Mesodermal cell (in vitro differentiated cells): ENCODE measurements at regions not wholly inside any gene's neighbourhood (a gene's known extent, or its start where the extent isn't known, plus 50 kb on each side); places are given as distances from the start of the nearest gene placed in this dataset.

Source experiments
- H3K27ac ChIP-seq: 2 replicates; pipeline ENCODE4 v1.7.0; 2013; ENCODE audit warnings: mild to moderate bottlenecking, low read depth, low read length, moderate library complexity; ENCODE audit not compliant: severe bottlenecking
- H3K36me3 ChIP-seq: 2 replicates; pipeline ENCODE4 v1.7.1; 2013; ENCODE audit warnings: mild to moderate bottlenecking, low read length, moderate library complexity; ENCODE audit not compliant: control insufficient read depth, insufficient read depth
- H3K4me1 ChIP-seq: one replicate; pipeline ENCODE4 v1.7.1; 2013; ENCODE audit warnings: mild to moderate bottlenecking, low read length; ENCODE audit not compliant: insufficient read depth, control insufficient read depth, poor library complexity, severe bottlenecking
- H3K4me3 ChIP-seq: 2 replicates; pipeline ENCODE4 v1.7.0; 2013; ENCODE audit warnings: low read length, control low read depth, mild to moderate bottlenecking; ENCODE audit not compliant: insufficient read depth, poor library complexity, severe bottlenecking; ENCODE audit errors: extremely low read depth
- H3K9me3 ChIP-seq: 2 replicates; pipeline ENCODE4 v1.7.1; 2013; ENCODE audit warnings: mild to moderate bottlenecking, low read length, moderate library complexity; ENCODE audit not compliant: control insufficient read depth
- WGBS, 2 experiments: methylation state at CpG; one replicate each; pipeline ENCODE4 v1.1.5; 2013; ENCODE audit warnings: missing lambda C conversion rate in 2 of 2; ENCODE audit not compliant: insufficient coverage in 2 of 2; 5-methylcytosine and 5-hydroxymethylcytosine counted together

- Histone ChIP-seq H3K27ac (no peak overlapping the region), H3K36me3 (no peaks in the 10 kb centered on the region), H3K4me1 (peaks cover 5% of the 10 kb centered on the region), H3K4me3 (no peak overlapping the region), H3K9me3 (peaks cover 2% of the 10 kb centered on the region)
- WGBS, 2 experiments, result 48 to 58% methylated on average over 5 to 6 of the region's 9 CpGs
Measured at GRCh38 chr2:238970553-238971081, 122.7 kb downstream of the TWIST2 start.

GRCh38 chr2:238971318-238972145 is 123.6 kb downstream of the TWIST2 start:
- Histone ChIP-seq H3K9me3 (peaks cover 6% of the 10 kb centered on the region), H3K27ac (no peak overlapping the region), H3K4me1 (peaks cover 5% of the 10 kb centered on the region), H3K36me3 (no peaks in the 10 kb centered on the region), H3K4me3 (no peak overlapping the region)
- 92 to 93% methylated on average over 5 to 9 of the region's 9 CpGs for WGBS, 2 experiments

DNA sequence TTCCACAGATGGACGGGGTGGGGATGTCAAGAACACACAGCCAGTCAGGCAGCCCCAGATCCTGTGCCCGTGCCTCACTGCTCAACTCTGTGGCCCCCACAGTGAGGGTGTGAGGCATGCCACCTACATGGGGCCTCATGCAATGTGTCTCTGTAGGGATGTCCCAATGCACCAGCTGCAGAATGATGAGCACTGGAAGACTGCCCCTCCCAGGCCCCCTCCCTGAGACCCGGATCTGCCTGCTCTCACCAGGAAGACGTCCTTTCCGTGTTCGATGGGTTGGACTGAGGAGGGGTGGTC is 124.2 kb downstream of the TWIST2 start:
- Histone ChIP-seq H3K9me3 (peaks cover 6% of the 10 kb centered on the region), H3K4me1 (peaks cover 5% of the 10 kb centered on the region), H3K27ac (no peak overlapping the region), H3K36me3 (no peaks in the 10 kb centered on the region), H3K4me3 (no peak overlapping the region)
- WGBS, 2 experiments, result 63 to 88% methylated on average over 2 to 4 of the region's 6 CpGs

- Histone ChIP-seq H3K27ac (no peak overlapping the region), H3K9me3 (peaks cover 6% of the 10 kb centered on the region), H3K4me1 (peaks cover 5% of the 10 kb centered on the region), H3K36me3 (no peaks in the 10 kb centered on the region), H3K4me3 (no peak overlapping the region)
- WGBS, 2 experiments, result 51 to 71% methylated on average over 1 to 4 of the region's 6 CpGs
Measured at GRCh38 chr2:238973038-238973739, 125.3 kb downstream of the TWIST2 start.

GRCh38 chr2:238974081-238974480 is 126.2 kb downstream of the TWIST2 start:
- H3K4me1 ChIP-seq, result peaks cover 5% of the 10 kb centered on the region
- no peak overlapping the region for H3K27ac ChIP-seq
- H3K36me3 ChIP-seq, result no peaks in the 10 kb centered on the region
- peaks cover 6% of the 10 kb centered on the region for H3K9me3 ChIP-seq
- no peak overlapping the region for H3K4me3 ChIP-seq
- 100% methylated on average over 3 of the region's 4 CpGs; no CpG with 5 or more reads in 1 of the 2 experiments for WGBS, 2 experiments

DNA sequence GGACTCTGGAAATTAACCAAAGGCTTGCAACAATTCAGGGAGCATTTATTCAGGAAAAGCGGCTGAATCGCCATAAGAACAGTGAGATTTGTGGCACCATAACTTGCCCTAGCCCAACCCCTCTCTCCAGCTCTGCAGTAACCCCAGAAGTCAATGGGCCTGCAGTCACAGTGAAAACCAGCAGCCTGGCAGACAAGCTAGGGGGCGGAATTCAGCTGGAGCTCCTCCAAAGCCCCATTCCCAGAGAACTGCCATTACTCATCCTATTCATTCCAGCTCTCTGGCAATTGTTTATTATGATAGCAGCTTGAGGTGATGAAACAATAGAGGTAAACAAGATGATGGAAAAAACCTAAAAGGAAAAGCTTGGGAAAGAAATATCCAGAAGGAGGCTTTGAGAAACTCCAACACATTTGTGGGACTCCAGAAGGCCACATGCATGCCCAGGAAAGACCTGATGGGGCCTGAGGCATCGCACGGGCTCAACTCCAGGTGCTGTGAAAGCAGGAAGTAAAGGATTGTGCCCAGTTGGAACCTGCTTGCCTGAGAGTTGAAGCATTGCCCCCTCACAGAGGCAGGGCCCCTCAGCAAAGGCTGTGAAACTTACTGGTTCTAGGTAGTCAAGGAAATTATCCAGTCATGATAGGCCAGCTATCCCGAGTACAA is 126.7 kb downstream of the TWIST2 start:
- peak overlapping the region; percentile 26 for H3K27ac ChIP-seq
- H3K9me3 ChIP-seq, result peaks cover 6% of the 10 kb centered on the region
- 84 to 92% methylated on average over 5 of the region's 6 CpGs for WGBS, 2 experiments
- no peak overlapping the region for H3K4me3 ChIP-seq
- H3K4me1 ChIP-seq, result peaks cover 5% of the 10 kb centered on the region
- H3K36me3 ChIP-seq, result no peaks in the 10 kb centered on the region

- Histone ChIP-seq H3K36me3 (no peaks in the 10 kb centered on the region), H3K4me3 (no peak overlapping the region), H3K27ac (no peak overlapping the region), H3K9me3 (peaks cover 6% of the 10 kb centered on the region), H3K4me1 (peaks cover 5% of the 10 kb centered on the region)
- WGBS, 2 experiments, result 90 to 100% methylated on average over 1 to 2 of the region's 2 CpGs
Measured at GRCh38 chr2:238975408-238975807, 127.5 kb downstream of the TWIST2 start.

GRCh38 chr2:238978497-238978896 is 130.6 kb downstream of the TWIST2 start:
- no peaks in the 10 kb centered on the region for H3K36me3 ChIP-seq
- H3K9me3 ChIP-seq, result peaks cover 6% of the 10 kb centered on the region
- H3K4me1 ChIP-seq, result peaks cover 5% of the 10 kb centered on the region
- H3K4me3 ChIP-seq, result no peak overlapping the region
- no peak overlapping the region for H3K27ac ChIP-seq
- 74 to 95% methylated on average over 2 to 3 of the region's 4 CpGs for WGBS, 2 experiments

DNA sequence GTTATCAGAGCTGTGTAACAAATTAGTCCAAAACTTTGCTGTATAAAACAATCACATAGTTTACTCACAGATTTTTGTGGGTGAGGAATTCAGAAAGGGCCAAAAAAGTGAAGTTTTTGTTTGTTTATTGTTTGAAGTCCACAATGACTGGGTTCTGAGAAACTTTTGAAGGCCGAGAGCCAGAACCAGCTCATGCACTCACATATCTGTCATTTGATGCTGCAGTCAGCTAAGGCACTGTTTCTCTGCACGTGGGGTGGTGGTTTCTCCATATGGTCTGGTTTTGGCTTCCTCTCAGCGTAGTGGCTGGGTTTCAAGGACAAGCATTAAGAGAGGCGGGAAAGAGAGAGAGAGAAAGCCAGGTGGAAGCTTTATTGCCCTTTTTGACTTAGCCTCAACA is 131.8 kb downstream of the TWIST2 start:
- Histone ChIP-seq H3K4me3 (no peak overlapping the region), H3K27ac (no peak overlapping the region), H3K36me3 (no peaks in the 10 kb centered on the region), H3K9me3 (peaks cover 6% of the 10 kb centered on the region), H3K4me1 (no peaks in the 10 kb centered on the region)
- WGBS, 2 experiments, result 82 to 88% methylated on average over 3 to 4 of the region's 4 CpGs

DNA sequence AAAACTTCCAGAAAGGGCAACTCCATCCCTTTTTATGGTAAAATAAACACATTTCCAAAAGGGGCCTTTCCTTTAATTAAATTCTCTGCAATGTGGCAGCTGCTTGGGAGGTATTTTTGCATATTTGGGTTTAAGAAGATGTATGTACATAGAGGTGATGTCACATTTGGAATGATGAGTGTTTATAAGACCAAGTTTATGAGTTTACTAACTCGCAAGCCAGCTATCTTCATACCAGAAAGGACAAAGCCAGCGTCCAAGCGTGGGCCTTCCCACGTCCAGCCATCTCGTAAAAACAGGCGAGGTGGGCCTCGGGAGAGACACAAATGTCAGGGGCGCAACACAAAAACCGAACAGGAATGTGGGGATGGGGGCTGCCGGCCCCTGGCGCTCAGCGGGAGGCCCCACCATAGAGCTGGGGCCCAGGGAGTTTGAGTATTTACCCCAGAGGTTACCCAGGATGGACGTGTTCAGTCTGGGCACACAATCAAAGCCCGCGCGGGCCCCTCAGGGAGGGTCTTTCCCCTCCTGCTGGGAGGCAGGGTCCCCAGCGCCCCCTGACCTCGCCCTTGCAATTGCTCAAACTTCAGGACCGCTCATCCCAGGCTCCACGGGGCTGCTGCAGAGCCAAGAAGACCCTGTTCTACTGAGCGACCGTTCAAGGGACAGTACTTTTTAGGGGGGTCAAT is 137.3 kb downstream of the TWIST2 start:
- no peaks in the 10 kb centered on the region for H3K36me3 ChIP-seq
- no peaks in the 10 kb centered on the region for H3K4me1 ChIP-seq
- no peak overlapping the region for H3K4me3 ChIP-seq
- H3K9me3 ChIP-seq, result no peaks in the 10 kb centered on the region
- WGBS, 2 experiments, result 85 to 86% methylated on average over 14 to 22 of the region's 22 CpGs
- H3K27ac ChIP-seq, result no peak overlapping the region
